ENCODE measurements at regions not wholly inside any gene's neighbourhood (a gene's known extent, or its start where the extent isn't known, plus 50 kb on each side); places are given as distances from the start of the nearest gene placed in this dataset.
"Not testable (repeated sequence)": the region's sequence is repeated elsewhere in the genome, so short reads cannot be mapped to it uniquely, and the experiment has no call there.

- no peak overlapping the region for H3K4me3 ChIP-seq
- H3K27me3 Mint-ChIP-seq (ENCODE audit: insufficient read depth, low read depth) = peaks cover 4% of the 10 kb centered on the region
- TF ChIP-seq CTCF (IDR thresholded peaks at IDR 0.05) (no peak), EZH2phosphoT487 (IDR thresholded peaks at IDR 0.05) (no peak), EZH2 (IDR thresholded peaks at IDR 0.05) (no peak)
- no peak overlapping the region for H3K27ac Mint-ChIP-seq
- no peaks in the 10 kb centered on the region for H3K4me1 ChIP-seq
- H3K9ac ChIP-seq = no peak overlapping the region
- no peaks in the 10 kb centered on the region for H4K20me1 ChIP-seq (ENCODE audit: low read depth)
- no peaks in the 10 kb centered on the region for H3K79me2 ChIP-seq (ENCODE audit: low read depth)
- no peaks in the 10 kb centered on the region for H3K9me3 Mint-ChIP-seq
- H3K36me3 Mint-ChIP-seq = no peaks in the 10 kb centered on the region
- H2AFZ ChIP-seq (replicated peaks) = no peak overlapping the region
- H3K36me3 ChIP-seq = no peaks in the 10 kb centered on the region
- no peak for DNase-seq (ENCODE audit: low spot score)
- no peak overlapping the region for H3K4me2 ChIP-seq
- H3K27ac ChIP-seq = no peak overlapping the region
- no peaks in the 10 kb centered on the region for H3K9me3 ChIP-seq (ENCODE audit: low read depth)
- no peaks in the 10 kb centered on the region for H3K27me3 ChIP-seq
- no peaks in the 10 kb centered on the region for H3F3A ChIP-seq (ENCODE audit: low read depth)
- H3K4me1 Mint-ChIP-seq = no peaks in the 10 kb centered on the region
- no peak overlapping the region for H3K4me3 Mint-ChIP-seq
Observed at GRCh38 chr10:63836666-63837442, 315.7 kb downstream of the REEP3 start.

- TF ChIP-seq CTCF (IDR thresholded peaks at IDR 0.05) = no peak
- H3K4me2 ChIP-seq = no peak overlapping the region
- Mint-ChIP-seq H3K4me1 (no peaks in the 10 kb centered on the region), H3K27me3 (ENCODE audit: insufficient read depth, low read depth) (peaks cover 2% of the 10 kb centered on the region), H3K4me3 (no peak overlapping the region), H3K36me3 (no peaks in the 10 kb centered on the region), H3K9me3 (peaks cover 4% of the 10 kb centered on the region), H3K27ac (no peak overlapping the region)
- no peak overlapping the region for H3K9ac ChIP-seq
- no peaks in the 10 kb centered on the region for H3K4me1 ChIP-seq
- no peaks in the 10 kb centered on the region for H3F3A ChIP-seq (ENCODE audit: low read depth)
- no peaks in the 10 kb centered on the region for H3K9me3 ChIP-seq (ENCODE audit: low read depth)
- H2AFZ ChIP-seq (replicated peaks) = no peak overlapping the region
- no peak overlapping the region for H3K27ac ChIP-seq
- no peaks in the 10 kb centered on the region for H4K20me1 ChIP-seq (ENCODE audit: low read depth)
- H3K79me2 ChIP-seq (ENCODE audit: low read depth) = no peaks in the 10 kb centered on the region
- H3K27me3 ChIP-seq = no peaks in the 10 kb centered on the region
- H3K36me3 ChIP-seq = no peaks in the 10 kb centered on the region
- no peak overlapping the region for H3K4me3 ChIP-seq
- no peak for DNase-seq (ENCODE audit: low spot score)
Observed at GRCh38 chr10:63841761-63842160, 320.6 kb downstream of the REEP3 start.

- no peaks in the 10 kb centered on the region for H3K27me3 Mint-ChIP-seq (ENCODE audit: insufficient read depth, low read depth)
- H3K36me3 Mint-ChIP-seq = no peaks in the 10 kb centered on the region
- no peak overlapping the region for H3K4me3 ChIP-seq
- H3K4me1 Mint-ChIP-seq = no peaks in the 10 kb centered on the region
- H3K36me3 ChIP-seq = no peaks in the 10 kb centered on the region
- H3K9me3 ChIP-seq (ENCODE audit: low read depth) = no peaks in the 10 kb centered on the region
- no peak overlapping the region for H3K9ac ChIP-seq
- H3K4me2 ChIP-seq = no peak overlapping the region
- no peaks in the 10 kb centered on the region for H3K79me2 ChIP-seq (ENCODE audit: low read depth)
- no peak for TF ChIP-seq EZH2phosphoT487 (IDR thresholded peaks at IDR 0.05)
- TF ChIP-seq CTCF (IDR thresholded peaks at IDR 0.05) = no peak
- TF ChIP-seq EZH2 (IDR thresholded peaks at IDR 0.05) = no peak
- H3K27ac Mint-ChIP-seq = no peak overlapping the region
- H3F3A ChIP-seq (ENCODE audit: low read depth) = no peaks in the 10 kb centered on the region
- H2AFZ ChIP-seq (replicated peaks) = no peak overlapping the region
- no peaks in the 10 kb centered on the region for H4K20me1 ChIP-seq (ENCODE audit: low read depth)
- DNase-seq (ENCODE audit: low spot score) = no peak
- H3K9me3 Mint-ChIP-seq = peaks cover 13% of the 10 kb centered on the region
- no peaks in the 10 kb centered on the region for H3K27me3 ChIP-seq
- no peaks in the 10 kb centered on the region for H3K4me1 ChIP-seq
- no peak overlapping the region for H3K27ac ChIP-seq
- H3K4me3 Mint-ChIP-seq = no peak overlapping the region
Observed at GRCh38 chr10:63843107-63843506, 321.9 kb downstream of the REEP3 start.

- not testable (repeated sequence) for H3K4me3 ChIP-seq; H3K27me3 ChIP-seq; H4K20me1 ChIP-seq (ENCODE audit: low read depth); H3K36me3 Mint-ChIP-seq; H3K79me2 ChIP-seq (ENCODE audit: low read depth); DNase-seq (ENCODE audit: low spot score); H3K27me3 Mint-ChIP-seq (ENCODE audit: insufficient read depth, low read depth); H3K4me3 Mint-ChIP-seq; H3K27ac ChIP-seq; H3F3A ChIP-seq (ENCODE audit: low read depth); H3K27ac Mint-ChIP-seq; H3K4me1 ChIP-seq; H3K9ac ChIP-seq; H2AFZ ChIP-seq (replicated peaks); H3K36me3 ChIP-seq; H3K4me2 ChIP-seq; H3K9me3 ChIP-seq (ENCODE audit: low read depth)
- peaks cover 22% of the 10 kb centered on the region for H3K9me3 Mint-ChIP-seq
- peaks cover 10% of the 10 kb centered on the region for H3K4me1 Mint-ChIP-seq
Observed at GRCh38 chr10:63848871-63849270, 327.7 kb downstream of the REEP3 start.

Data from neural progenitor cell (in vitro differentiated cells).